HG03280 (cell line): ENCODE measurements at regions not wholly inside any gene's neighbourhood (a gene's known extent, or its start where the extent isn't known, plus 50 kb on each side); places are given as distances from the start of the nearest gene placed in this dataset.

ENCODE experiments used
- ATAC-seq: cut with Tn5 transposase; IDR thresholded peaks from one replicate; pipeline ENCODE4 v1.9.1; 2021; ENCODE audit warnings: mild to moderate bottlenecking, moderate library complexity; ENCODE audit not compliant: unreplicated experiment

- no peak for ATAC-seq
Measured at GRCh38 chr13:33686772-33687480, 131.0 kb upstream of the RFC3 start.

- ATAC-seq = no peak
Measured at GRCh38 chr13:33690354-33690753, 127.6 kb upstream of the RFC3 start.

- ATAC-seq = no peak
Measured at GRCh38 chr13:33691980-33692379, 126.0 kb upstream of the RFC3 start.

- no peak for ATAC-seq
Measured at GRCh38 chr13:33692531-33692930, 125.4 kb upstream of the RFC3 start.

GRCh38 chr13:33694546-33694945 lies 123.4 kb upstream of the RFC3 start:
- no peak for ATAC-seq

GRCh38 chr13:33696530-33696929 lies 121.4 kb upstream of the RFC3 start:
- no peak for ATAC-seq

- no peak for ATAC-seq
Measured at GRCh38 chr13:33697926-33698325, 120.0 kb upstream of the RFC3 start.

GRCh38 chr13:33707449-33707848 lies 110.5 kb upstream of the RFC3 start:
- no peak for ATAC-seq

- no peak for ATAC-seq
Measured at GRCh38 chr13:33710924-33711323, 107.0 kb upstream of the RFC3 start.

GRCh38 chr13:33711436-33711835 lies 106.5 kb upstream of the RFC3 start:
- ATAC-seq = no peak

GRCh38 chr13:33717775-33718174 lies 100.2 kb upstream of the RFC3 start:
- ATAC-seq = no peak

GRCh38 chr13:33721724-33722123 lies 96.2 kb upstream of the RFC3 start:
- no peak for ATAC-seq

- no peak for ATAC-seq
Measured at GRCh38 chr13:33722216-33722915, 95.6 kb upstream of the RFC3 start.

- ATAC-seq = no peak
Measured at GRCh38 chr13:33723365-33723764, 94.6 kb upstream of the RFC3 start.

GRCh38 chr13:33723772-33724435 lies 94.0 kb upstream of the RFC3 start:
- ATAC-seq = peak; percentile 69

- no peak for ATAC-seq
Measured at GRCh38 chr13:33725340-33725739, 92.6 kb upstream of the RFC3 start.

GRCh38 chr13:33727297-33728083 lies 90.5 kb upstream of the RFC3 start:
- ATAC-seq = no peak

- ATAC-seq = peak; percentile 83
Measured at GRCh38 chr13:33728271-33729037, 89.5 kb upstream of the RFC3 start.

- no peak for ATAC-seq
Measured at GRCh38 chr13:33730147-33730546, 87.8 kb upstream of the RFC3 start.

- ATAC-seq = no peak
Measured at GRCh38 chr13:33730619-33731018, 87.3 kb upstream of the RFC3 start.

GRCh38 chr13:33735276-33735675 lies 82.7 kb upstream of the RFC3 start:
- ATAC-seq = no peak
